GM23248 (cell line): ENCODE measurements at regions not wholly inside any gene's neighbourhood (a gene's known extent, or its start where the extent isn't known, plus 50 kb on each side); places are given as distances from the start of the nearest gene placed in this dataset.

ENCODE experiments used
- EZH2 ChIP-seq: fragments of 200-600 bp; sonication (generic); IDR thresholded peaks from 2 replicates; pipeline ENCODE4 v1.6.1; 2018; ENCODE audit warnings: antibody characterized with exemption, mild to moderate bottlenecking; ENCODE audit not compliant: insufficient read depth, poor library complexity, severe bottlenecking
- EZH2phosphoT487 ChIP-seq: fragments of 200-600 bp; sonication (generic); IDR thresholded peaks from 2 replicates; pipeline ENCODE4 v1.6.1; 2018; ENCODE audit warnings: antibody characterized with exemption, moderate library complexity, mild to moderate bottlenecking, low read depth; ENCODE audit not compliant: insufficient read depth

- TF ChIP-seq EZH2 (no peak), EZH2phosphoT487 (no peak)
Measured at GRCh38 chr9:80407220-80407619, 835.5 kb downstream of the TLE4 start.
